Head of caudate nucleus (tissue), 42 donors: ENCODE measurements at regions not wholly inside any gene's neighbourhood (a gene's known extent, or its start where the extent isn't known, plus 50 kb on each side); places are given as distances from the start of the nearest gene placed in this dataset.
"Not testable (repeated sequence)": the region's sequence is repeated elsewhere in the genome, so short reads cannot be mapped to it uniquely, and the experiment has no call there.

Source experiments
- DNase-seq, 42 donors: peaks; one replicate each; pipeline versions ENCODE4 v3.0.0 to v3.0.0-alpha.2; 2020 to 2021; ENCODE audit warnings: mixed read lengths in 7 of 42
- intact Hi-C: fragments of 100-400 bp; cut with DNase I; formaldehyde crosslinking; loops from one replicate; pipeline ENCODE4 v1.15.0; 2022

GRCh38 chr2:153420394-153420793 lies 58.2 kb downstream of the RPRM start:
- intact Hi-C loops: no loop called here
- DNase-seq: no peak

DNA sequence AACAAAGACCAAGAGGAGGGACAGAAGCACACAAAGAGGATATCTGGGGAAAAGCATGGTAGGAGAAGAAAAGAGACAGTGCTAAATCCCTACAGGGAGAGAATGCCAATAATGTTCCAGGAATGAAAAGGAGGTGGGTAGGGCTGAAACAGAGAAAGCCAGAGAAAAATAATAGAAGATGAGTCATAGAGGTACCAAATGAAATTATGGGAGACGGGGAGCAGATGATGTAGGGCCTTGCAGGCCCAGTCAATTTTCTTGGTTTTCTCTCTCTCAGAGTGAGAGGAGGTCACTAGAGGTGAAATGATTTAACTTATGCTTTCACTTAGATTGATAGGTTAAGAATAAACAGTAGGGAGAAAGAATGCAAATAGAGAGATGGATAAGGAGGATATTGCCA lies 61.5 kb downstream of the RPRM start:
- intact Hi-C loops: no loop called here

GRCh38 chr2:153416071-153416470 lies 62.5 kb downstream of the RPRM start:
- intact Hi-C loops: no loop called here
- no peak for DNase-seq

More for the DNA sequence above, 61.5 kb downstream of the RPRM start:
- no peak for DNase-seq

DNA sequence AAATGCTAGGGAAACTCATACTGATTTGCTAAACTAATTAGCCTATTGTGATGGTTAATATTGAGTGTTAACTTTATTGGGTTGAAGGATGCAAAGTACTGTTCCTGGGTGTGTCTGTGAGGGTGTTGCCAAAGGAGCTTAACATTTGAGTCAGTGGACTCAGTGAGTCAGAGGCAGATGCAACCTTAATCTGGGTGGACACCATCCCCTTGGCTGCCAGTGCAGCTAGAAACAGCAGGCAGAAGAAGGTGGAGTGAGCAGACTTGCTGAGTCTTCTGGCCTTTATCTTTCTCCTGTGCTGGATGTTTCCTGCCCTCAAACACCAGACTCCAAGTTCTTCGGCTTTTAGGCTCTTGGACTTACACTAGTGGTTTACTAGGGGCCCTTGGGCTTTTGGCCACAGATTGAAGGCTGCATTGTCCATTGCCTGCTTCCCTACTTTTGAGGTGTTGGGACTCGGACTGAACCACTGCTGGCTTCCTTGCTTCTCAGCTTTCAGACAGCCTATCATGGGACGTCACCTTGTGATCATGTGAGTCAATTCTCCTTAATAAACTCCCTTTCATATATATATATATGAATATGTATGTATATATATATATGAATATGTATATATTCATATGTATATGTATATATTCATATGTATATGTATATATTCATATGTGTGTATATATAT lies 69.7 kb downstream of the RPRM start:
- intact Hi-C loops: no loop called here
- no peak for DNase-seq

DNA sequence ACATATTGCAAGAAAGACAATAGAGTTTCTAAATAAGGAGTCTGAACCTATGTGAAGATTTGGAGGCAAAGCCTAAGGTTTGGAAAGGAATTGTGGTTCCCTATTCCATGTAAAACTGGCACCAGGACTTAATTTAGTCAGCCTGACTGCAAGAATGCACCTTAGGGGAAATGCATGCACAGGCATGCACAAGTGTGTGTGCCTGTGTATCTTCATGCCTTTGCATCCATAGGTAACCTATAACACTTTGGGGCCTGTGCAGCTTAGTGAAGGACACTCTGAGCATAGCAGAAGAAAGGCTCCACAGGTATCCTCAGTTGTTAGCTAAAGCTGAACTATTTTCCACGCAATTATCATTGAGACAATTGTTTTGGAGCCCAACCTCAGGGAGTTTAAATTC lies 73.4 kb downstream of the RPRM start:
- intact Hi-C loops: no loop called here
- DNase-seq: no peak

DNA sequence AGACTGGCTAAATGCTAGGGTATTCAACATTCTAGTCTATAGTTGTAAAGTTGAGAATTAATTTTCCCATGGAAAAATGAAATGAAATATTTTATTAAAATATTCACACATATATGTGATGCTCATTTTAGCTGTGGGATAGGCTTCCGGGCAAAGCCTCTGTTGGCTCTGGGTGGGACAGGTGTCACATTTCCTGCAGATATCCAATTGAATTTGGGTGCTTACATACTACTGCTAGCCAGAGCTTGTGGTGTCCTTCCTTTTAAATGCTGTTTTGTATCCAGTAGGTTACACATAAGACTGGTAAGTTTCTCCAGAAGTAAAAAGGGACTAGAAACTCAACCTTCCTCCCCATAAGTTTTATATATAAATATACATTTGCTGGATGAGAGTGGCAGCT lies 73.8 kb downstream of the RPRM start:
- DNase-seq: no peak

GRCh38 chr2:153403940-153404339 lies 74.6 kb downstream of the RPRM start:
- no peak for DNase-seq
- intact Hi-C loops: no loop called here

More for the DNA sequence above, 73.8 kb downstream of the RPRM start:
- intact Hi-C loops: no loop called here

DNA sequence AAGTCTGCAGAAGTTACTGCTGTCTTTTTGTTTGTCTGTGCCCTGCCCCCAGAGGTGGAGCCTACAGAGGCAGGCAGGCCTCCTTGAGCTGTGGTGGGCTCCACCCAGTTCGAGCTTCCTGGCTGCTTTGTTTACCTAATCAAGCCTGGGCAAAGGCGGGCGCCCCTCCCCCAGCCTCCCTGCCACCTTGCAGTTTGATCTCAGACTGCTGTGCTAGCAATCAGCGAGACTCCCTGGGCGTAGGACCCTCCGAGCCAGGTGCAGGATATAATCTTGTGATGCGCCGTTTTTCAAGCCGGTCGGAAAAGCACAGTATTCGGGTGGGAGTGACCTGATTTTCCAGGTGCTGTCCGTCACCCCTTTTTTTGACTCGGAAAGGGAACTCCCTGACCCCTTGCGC lies 75.2 kb downstream of the RPRM start:
- DNase-seq, intact Hi-C loops: not testable (repeated sequence)

- intact Hi-C loops: no loop called here
Observed at GRCh38 chr2:153394686-153395085, 83.9 kb downstream of the RPRM start.

DNA sequence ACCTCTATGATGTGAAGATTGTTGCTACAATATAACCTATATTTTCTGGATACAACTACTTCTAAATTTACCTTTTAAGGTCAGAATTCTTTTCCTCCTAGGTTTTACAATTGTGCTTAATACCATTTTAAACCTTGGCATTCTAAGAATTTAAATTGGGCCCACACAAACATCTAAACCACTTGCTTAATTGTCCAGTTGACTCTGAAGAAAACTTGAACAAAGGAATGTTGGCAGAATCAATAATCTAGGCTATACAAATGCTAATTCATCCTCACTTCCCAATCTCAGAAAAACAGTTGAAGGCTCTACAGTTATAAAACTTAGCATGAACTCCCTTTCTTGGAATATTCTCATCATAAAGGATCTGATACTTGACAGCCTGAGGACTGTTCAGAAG lies 84.3 kb downstream of the RPRM start:
- intact Hi-C loops: no loop called here
- DNase-seq: no peak

More at GRCh38 chr2:153394686-153395085, 83.9 kb downstream of the RPRM start:
- no peak for DNase-seq

- no peak for DNase-seq
- intact Hi-C loops: no loop called here
Observed at GRCh38 chr2:153393518-153393917, 85.0 kb downstream of the RPRM start.

DNA sequence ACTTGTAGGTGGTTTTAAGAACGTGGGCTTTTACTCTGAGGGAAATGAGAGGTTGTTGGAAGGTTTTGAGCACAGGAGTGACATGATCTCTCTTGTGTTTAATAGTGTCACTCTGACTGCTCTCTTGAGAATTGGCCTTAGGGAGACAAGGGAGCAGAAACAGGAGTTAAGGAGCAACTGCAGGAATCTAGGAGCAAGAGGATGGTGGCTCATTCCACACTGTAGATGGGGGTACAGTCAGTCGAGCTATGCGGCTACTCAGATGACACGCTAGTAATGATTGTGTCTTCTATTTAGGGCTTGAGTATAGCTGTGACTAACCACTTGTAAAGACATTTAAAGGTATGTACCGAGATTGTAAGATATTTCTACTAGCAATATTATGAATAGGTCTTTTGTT lies 87.4 kb downstream of the RPRM start:
- no peak for DNase-seq
- intact Hi-C loops: no loop called here

DNA sequence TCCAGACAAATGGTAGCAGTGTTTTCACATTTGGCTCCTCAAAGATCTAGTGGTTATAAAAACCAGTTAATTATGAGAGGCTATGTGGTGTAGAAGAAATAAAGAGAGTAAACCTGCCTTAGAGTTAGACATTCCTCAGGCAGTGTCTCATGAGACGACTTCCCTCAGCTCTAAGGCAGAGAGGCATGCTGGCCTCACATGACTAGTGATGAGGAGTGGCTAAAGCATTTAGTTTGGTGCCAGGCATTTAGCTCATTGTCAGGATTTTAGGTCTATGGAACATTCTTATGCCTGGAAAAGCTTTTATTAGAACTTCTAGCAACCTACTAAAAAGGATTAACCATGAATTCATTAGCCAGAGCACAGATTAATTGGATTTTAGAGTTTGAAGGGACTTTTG lies 90.3 kb downstream of the RPRM start:
- intact Hi-C loops: no loop called here
- DNase-seq: no peak

- no peak for DNase-seq
- intact Hi-C loops: no loop called here
Observed at GRCh38 chr2:153387203-153387602, 91.4 kb downstream of the RPRM start.

- intact Hi-C loops: no loop called here
- DNase-seq: no peak
Observed at GRCh38 chr2:153386481-153386897, 92.1 kb downstream of the RPRM start.

DNA sequence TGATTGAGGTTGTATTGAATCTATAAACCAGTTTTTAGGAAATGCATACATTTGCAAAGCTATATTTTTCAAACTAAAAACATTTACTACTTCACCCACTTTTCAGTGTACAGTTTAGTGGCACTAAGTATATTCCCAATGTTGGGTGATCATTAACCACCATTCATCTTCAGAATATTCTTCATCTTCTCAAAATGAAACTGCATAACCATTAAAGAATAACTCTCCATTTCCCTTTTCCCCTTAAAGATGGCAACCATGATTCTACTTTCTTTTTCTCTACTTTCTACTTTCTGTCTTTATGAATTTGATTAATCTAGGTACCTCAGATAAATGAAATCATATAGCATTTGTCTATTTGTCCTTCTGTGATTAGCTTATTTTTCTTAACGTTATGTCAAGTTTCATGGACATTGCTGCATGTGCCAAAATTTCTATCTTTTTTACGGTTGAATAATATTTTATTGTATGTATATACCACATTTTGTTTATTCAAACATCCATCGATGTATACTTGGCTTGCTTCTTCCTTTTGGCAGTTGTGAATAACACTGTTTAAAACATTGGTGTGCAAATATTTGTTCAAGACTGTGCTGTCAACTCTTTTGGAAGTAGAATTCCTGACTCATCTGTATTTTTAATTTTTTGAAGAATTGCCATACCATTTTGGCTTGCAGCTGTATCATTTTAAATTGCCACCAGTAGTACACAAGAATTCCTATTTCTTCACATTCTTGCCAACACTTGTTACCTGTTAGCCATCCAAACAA lies 104.9 kb downstream of the RPRM start:
- intact Hi-C loops: no loop called here
- no peak for DNase-seq

- intact Hi-C loops: no loop called here
- DNase-seq: no peak
Observed at GRCh38 chr2:153360239-153360638, 118.3 kb downstream of the RPRM start.

DNA sequence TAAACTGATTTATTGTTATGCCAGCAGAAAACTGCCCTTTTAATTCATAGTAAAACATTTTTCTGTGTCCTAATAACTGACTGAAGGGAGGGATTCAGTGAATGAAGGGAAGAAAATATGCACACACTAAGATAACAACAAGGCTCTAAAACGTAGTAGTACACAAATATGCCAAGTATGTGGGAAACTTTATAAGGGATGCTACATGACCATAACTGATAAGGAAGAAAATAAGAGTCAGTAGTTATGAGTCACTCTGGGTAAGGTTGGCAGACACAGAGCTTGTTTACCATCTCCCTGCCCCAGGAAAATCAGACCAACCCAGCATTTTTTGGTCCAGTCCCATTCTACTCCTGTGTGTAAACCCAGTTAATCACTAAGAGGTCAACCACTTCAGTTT lies 124.2 kb downstream of the RPRM start:
- no peak for DNase-seq
- intact Hi-C loops: no loop called here

DNA sequence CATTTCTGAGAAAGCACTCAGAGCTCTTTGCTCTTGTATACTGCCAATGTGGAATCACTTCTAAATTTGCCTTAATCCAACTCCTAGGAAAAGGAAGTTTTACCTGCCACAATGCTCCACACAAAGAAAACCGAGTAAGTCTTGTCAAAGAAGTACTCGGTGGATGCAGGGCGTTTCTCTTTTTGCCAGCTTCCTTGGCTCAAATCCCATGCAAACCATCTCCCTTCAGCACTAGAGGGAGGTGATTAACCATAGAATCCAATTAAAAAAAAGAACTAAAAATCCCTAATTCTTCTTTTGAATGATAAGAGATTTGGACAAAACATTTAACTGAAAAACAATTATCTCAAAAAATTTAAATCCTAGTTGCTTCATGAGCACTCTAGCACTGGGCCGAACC lies 129.0 kb downstream of the RPRM start:
- intact Hi-C loops: no loop called here
- DNase-seq: no peak

DNA sequence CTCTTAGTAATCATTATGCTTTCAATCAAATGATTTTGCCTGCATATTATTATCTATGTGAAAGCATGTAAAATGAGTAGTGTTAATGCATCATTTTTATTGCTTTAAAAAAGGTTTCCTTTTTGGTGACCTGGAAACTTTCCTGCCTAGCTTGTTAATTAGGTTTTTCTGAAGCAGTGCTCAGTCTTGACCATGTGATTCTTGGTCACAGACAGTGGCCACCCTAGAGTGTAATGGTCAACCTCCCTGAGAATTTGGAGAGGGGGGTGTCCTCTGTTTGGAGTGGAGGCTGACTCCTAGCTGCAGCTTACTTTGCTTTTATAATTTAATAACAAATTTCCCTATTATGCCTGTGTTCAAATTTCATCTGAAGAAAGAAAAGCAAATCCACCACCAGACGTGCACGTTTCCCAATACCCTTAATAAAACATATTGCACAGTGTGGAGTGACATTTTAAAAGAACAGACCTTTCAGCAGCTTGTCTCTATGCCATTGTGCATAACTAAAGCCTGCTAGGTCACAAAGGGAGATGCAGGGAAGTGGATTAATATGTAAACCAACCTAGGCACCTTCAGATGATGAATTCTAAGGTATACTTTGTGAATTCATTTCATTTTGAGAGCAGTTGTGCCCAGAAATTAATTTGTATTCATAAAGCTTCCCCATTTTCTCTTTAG lies 130.6 kb downstream of the RPRM start:
- DNase-seq: no peak
- intact Hi-C loops: no loop called here
